GM12874 (cell line): ENCODE measurements at regions not wholly inside any gene's neighbourhood (a gene's known extent, or its start where the extent isn't known, plus 50 kb on each side); places are given as distances from the start of the nearest gene placed in this dataset.

Experiments used
- TF ChIP-seq, protein P1 (sequence below): IDR thresholded peaks from 2 replicates; pipeline ENCODE4 v1.5.1; 2011; ENCODE audit warnings: low read depth, mild to moderate bottlenecking, control low read depth, low read length, moderate library complexity; ENCODE audit not compliant: insufficient read depth

DNA sequence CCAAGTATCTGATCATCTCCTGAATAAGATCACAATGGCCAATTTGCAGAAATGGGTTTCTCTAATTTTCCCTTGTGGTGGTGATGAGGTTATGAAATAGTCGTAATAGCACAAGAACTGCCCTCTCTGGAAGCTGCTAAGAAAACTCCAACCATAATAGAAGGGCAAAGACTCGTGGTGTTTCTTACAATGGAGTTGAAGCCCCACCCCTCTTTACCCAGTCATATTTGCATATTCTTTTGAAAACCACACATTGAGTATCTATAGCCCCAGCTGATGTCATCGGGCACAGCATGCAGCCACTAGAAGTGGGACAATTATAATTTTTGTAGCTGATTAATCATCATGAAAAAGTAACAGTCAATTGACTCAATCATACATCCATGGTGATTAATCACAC is 452.1 kb upstream of the POU3F2 start:
- TF ChIP-seq, protein P1, sequence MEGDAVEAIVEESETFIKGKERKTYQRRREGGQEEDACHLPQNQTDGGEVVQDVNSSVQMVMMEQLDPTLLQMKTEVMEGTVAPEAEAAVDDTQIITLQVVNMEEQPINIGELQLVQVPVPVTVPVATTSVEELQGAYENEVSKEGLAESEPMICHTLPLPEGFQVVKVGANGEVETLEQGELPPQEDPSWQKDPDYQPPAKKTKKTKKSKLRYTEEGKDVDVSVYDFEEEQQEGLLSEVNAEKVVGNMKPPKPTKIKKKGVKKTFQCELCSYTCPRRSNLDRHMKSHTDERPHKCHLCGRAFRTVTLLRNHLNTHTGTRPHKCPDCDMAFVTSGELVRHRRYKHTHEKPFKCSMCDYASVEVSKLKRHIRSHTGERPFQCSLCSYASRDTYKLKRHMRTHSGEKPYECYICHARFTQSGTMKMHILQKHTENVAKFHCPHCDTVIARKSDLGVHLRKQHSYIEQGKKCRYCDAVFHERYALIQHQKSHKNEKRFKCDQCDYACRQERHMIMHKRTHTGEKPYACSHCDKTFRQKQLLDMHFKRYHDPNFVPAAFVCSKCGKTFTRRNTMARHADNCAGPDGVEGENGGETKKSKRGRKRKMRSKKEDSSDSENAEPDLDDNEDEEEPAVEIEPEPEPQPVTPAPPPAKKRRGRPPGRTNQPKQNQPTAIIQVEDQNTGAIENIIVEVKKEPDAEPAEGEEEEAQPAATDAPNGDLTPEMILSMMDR = no peak

DNA sequence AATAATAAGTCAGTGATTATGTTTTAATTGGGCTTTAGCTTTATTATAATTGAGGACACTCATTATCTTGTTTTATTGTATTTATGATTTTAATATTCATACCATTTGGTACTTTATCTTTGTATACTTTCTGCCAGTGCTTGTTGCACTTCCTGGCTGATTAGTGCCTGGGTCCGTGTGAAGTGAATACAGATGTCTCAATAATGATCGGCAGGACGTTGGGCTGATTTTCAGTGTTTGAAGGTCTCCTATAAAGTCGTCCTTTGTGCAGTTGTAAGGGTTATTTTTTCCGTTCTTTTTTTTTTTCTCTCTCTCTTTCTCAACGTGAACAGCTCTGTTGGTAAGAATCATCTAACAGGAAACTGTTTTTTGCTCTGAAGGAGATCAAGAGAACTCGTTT is 450.0 kb upstream of the POU3F2 start:
- TF ChIP-seq, protein P1 = no peak

DNA sequence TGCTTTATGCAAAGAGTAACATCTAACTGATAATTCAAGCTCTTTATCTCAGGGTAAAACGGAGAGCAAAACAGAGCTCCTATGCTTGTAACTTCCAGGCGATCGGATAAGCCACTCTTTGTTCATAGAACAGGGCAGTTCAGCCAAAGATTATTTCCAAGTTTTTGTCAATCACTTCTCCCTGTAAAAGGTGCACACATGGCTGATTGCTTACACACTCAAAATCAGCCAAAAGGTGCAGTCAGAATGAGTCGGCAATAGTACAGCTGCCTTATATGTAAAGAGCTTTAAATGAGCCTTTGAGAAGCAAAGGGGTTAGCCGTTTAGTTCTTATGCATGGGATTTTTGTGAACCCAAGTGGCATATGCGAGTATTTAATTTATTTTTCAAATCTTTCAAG is 449.6 kb upstream of the POU3F2 start:
- TF ChIP-seq, protein P1 = no peak

DNA sequence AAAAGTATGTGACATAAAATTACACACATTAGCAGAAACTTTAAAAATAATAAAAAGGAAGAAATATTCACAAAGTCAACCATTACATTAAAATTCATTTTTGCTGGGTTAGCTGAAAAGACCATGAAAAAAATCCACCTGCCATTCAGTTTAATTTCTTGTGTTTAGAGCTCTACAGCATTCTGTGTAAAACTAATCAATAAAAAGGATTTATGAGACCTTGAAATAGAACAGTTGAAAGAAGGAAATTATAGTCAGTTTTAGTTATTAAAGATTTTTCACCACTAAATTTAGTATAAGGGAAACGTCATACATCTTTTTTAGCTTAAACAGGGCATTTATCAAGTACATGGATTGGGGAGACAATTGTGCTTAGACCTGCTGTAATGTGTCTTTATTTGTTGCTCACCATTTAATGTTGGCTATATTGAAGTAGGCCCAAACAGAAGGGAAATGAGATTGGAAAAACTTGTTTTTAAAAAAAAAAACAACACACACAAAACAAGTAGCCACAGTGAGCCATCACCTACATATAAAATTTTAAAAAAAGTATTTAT is 438.7 kb upstream of the POU3F2 start:
- TF ChIP-seq, protein P1 = no peak

DNA sequence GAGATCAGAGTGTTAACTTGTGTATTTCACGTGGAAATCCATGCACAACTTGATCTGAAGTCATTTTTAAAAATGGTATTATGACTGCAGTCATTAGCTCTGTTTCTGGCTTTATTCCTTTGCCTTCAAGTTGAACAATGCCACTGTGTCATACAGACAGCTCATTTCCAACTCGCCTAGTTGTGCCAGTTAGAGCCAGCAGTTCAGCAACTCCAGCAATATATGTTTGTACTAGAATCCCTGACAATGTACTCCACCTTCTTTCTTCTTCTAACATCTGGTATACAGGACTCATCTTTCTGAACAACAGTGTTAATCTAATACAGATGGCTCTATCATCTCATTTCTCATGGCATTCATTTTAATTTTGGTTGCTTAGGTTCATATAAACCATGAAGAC is 418.3 kb upstream of the POU3F2 start:
- TF ChIP-seq, protein P1 = no peak

DNA sequence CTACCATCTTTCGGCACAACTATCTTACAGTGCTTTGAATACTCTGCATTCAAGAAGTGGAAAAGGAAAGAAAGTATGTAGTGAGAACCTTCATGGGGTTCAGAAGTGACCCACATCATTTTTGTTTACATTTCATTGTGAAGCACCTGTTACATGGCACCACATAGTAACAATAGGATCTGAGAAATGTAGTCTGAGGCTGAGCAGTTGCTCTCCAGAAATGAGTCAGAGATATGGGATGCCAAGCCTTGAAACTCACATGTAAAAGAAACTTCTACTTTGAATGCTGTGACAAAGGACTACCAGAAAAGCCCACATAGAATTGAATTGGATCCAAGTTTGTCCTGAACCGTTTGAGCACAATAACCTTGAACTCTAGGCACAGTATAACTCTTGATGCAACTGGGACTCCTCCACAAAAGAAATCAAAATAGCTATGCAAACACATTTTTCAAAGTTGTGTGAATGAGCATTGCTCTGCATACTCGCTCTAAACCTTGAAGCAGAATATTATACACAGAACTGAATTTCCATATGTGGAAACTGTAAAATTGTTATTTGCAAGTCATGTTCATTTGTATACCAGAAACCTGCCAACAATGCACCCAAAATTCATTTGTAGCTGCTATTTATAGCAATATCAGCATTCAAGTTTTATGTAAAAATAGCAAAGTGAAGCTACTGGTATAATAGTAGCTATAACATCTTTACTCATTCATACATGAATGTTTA is 400.9 kb upstream of the POU3F2 start:
- TF ChIP-seq, protein P1 = no peak

DNA sequence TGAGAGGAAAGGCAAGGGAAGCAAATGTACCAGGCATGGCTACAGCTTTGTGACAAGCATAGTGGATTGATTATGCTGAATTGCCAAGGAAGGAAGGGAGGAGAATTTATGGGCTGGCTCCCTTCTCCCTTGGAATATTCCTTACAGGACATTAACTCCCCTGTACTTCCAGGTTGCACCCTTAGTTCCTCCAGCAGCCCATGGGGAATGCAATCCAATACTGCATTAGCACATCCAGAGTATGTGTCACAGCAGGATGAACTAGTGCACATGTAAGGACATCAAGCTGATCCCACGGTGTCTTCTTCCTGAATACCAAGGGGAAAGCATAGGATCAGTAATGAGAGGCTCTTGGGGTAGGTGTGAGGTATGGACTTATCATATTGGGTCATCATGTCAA is 390.7 kb upstream of the POU3F2 start:
- TF ChIP-seq, protein P1 = no peak
